ENCODE measurements at regions not wholly inside any gene's neighbourhood (a gene's known extent, or its start where the extent isn't known, plus 50 kb on each side); places are given as distances from the start of the nearest gene placed in this dataset.

GRCh38 chr18:29271501-29271900, 1094.6 kb upstream of the CDH2 start:
- H3K9ac ChIP-seq (ENCODE audit: insufficient read depth in 1 of 2, low read length in 2 of 2): no peak overlapping the region
- H3K4me1 ChIP-seq (ENCODE audit: control insufficient read depth in 5 of 5, insufficient read depth in 5 of 5, low read length in 5 of 5): no peaks in the 10 kb centered on the region
- H3K27ac ChIP-seq (ENCODE audit: low read depth in 1 of 2, low read length in 1 of 2): no peak overlapping the region
- DNase-seq (no peak), ATAC-seq (ENCODE audit: insufficient read depth, low FRiP score) (no peak)
- 92 to 99% methylated on average over 2 of the region's 2 CpGs for WGBS, 2 donors
- no peaks in the 10 kb centered on the region for H3K36me3 ChIP-seq (ENCODE audit: control insufficient read depth in 4 of 4, insufficient read depth in 4 of 4, low read length in 4 of 4)
- H3K9me3 ChIP-seq (ENCODE audit: control insufficient read depth in 4 of 4, insufficient read depth in 3 of 4, low read length in 3 of 4): no peaks in the 10 kb centered on the region
- no peaks in the 10 kb centered on the region for H3K27me3 ChIP-seq (ENCODE audit: control insufficient read depth in 3 of 3, insufficient read depth in 3 of 3, low read length in 2 of 3)
- no peak for TF ChIP-seq CTCF (IDR thresholded peaks at IDR 0.05; ENCODE audit: control extremely low read depth, extremely low read depth)
- no peak overlapping the region for H3K4me3 ChIP-seq

- WGBS, 2 donors: 79% methylated on average over 2 of the region's 2 CpGs
- H3K4me3 ChIP-seq: no peak overlapping the region
These were observed 1082.9 kb upstream of the CDH2 start for GRCh38 chr18:29259838-29260237.

GRCh38 chr18:29254123-29254522, 1077.2 kb upstream of the CDH2 start:
- no peaks in the 10 kb centered on the region for H3K4me1 ChIP-seq (ENCODE audit: control insufficient read depth in 5 of 5, insufficient read depth in 5 of 5, low read length in 5 of 5)
- no peak overlapping the region for H3K4me3 ChIP-seq
- ATAC-seq (ENCODE audit: insufficient read depth, low FRiP score) (no peak), DNase-seq (no peak)
- WGBS, 2 donors: 95 to 97% methylated on average over 2 of the region's 2 CpGs
- H3K9ac ChIP-seq (ENCODE audit: insufficient read depth in 1 of 2, low read length in 2 of 2): no peak overlapping the region
- H3K9me3 ChIP-seq (ENCODE audit: control insufficient read depth in 4 of 4, insufficient read depth in 3 of 4, low read length in 3 of 4): no peaks in the 10 kb centered on the region
- no peaks in the 10 kb centered on the region for H3K27me3 ChIP-seq (ENCODE audit: control insufficient read depth in 3 of 3, insufficient read depth in 3 of 3, low read length in 2 of 3)
- H3K36me3 ChIP-seq (ENCODE audit: control insufficient read depth in 4 of 4, insufficient read depth in 4 of 4, low read length in 4 of 4): no peaks in the 10 kb centered on the region
- no peak for TF ChIP-seq CTCF (IDR thresholded peaks at IDR 0.05; ENCODE audit: control extremely low read depth, extremely low read depth)
- H3K27ac ChIP-seq (ENCODE audit: low read depth in 1 of 2, low read length in 1 of 2): no peak overlapping the region

More at GRCh38 chr18:29259838-29260237, 1082.9 kb upstream of the CDH2 start:
- Histone ChIP-seq H3K9me3 (ENCODE audit: control insufficient read depth in 4 of 4, insufficient read depth in 3 of 4, low read length in 3 of 4) (peaks cover 0 to 4% (median 0%) of the 10 kb centered on the region in 4 donors), H3K9ac (ENCODE audit: insufficient read depth in 1 of 2, low read length in 2 of 2) (no peak overlapping the region), H3K27me3 (ENCODE audit: control insufficient read depth in 3 of 3, insufficient read depth in 3 of 3, low read length in 2 of 3) (no peaks in the 10 kb centered on the region), H3K36me3 (ENCODE audit: control insufficient read depth in 4 of 4, insufficient read depth in 4 of 4, low read length in 4 of 4) (no peaks in the 10 kb centered on the region), H3K4me1 (ENCODE audit: control insufficient read depth in 5 of 5, insufficient read depth in 5 of 5, low read length in 5 of 5) (no peaks in the 10 kb centered on the region), H3K27ac (ENCODE audit: low read depth in 1 of 2, low read length in 1 of 2) (no peak overlapping the region)
- TF ChIP-seq CTCF (IDR thresholded peaks at IDR 0.05; ENCODE audit: control extremely low read depth, extremely low read depth): no peak
- DNase-seq (no peak), ATAC-seq (ENCODE audit: insufficient read depth, low FRiP score) (no peak)

- Histone ChIP-seq H3K9ac (ENCODE audit: insufficient read depth in 1 of 2, low read length in 2 of 2) (no peak overlapping the region), H3K27ac (ENCODE audit: low read depth in 1 of 2, low read length in 1 of 2) (no peak overlapping the region), H3K36me3 (ENCODE audit: control insufficient read depth in 4 of 4, insufficient read depth in 4 of 4, low read length in 4 of 4) (no peaks in the 10 kb centered on the region), H3K4me1 (ENCODE audit: control insufficient read depth in 5 of 5, insufficient read depth in 5 of 5, low read length in 5 of 5) (no peaks in the 10 kb centered on the region), H3K27me3 (ENCODE audit: control insufficient read depth in 3 of 3, insufficient read depth in 3 of 3, low read length in 2 of 3) (no peaks in the 10 kb centered on the region), H3K4me3 (no peak overlapping the region), H3K9me3 (ENCODE audit: control insufficient read depth in 4 of 4, insufficient read depth in 3 of 4, low read length in 3 of 4) (no peaks in the 10 kb centered on the region)
- 64 to 76% methylated on average over 1 of the region's 1 CpG for WGBS, 2 donors
- ATAC-seq (ENCODE audit: insufficient read depth, low FRiP score) (no peak), DNase-seq (no peak)
- TF ChIP-seq CTCF (IDR thresholded peaks at IDR 0.05; ENCODE audit: control extremely low read depth, extremely low read depth): no peak
These were observed 1074.8 kb upstream of the CDH2 start for GRCh38 chr18:29251681-29252080.

All from lung (tissue), 11 donors.